D721Med (cell line): ENCODE measurements at regions not wholly inside any gene's neighbourhood (a gene's known extent, or its start where the extent isn't known, plus 50 kb on each side); places are given as distances from the start of the nearest gene placed in this dataset.

Experiments
- DNase-seq: peaks from one replicate; pipeline ENCODE4 v3.0.0; 2011; ENCODE audit warnings: low spot score; ENCODE audit not compliant: insufficient read length
- FAIRE-seq: peaks from 2 replicates; lab custom pipeline; 2011; peaks lifted over from hg19 to GRCh38; lab: Jason Lieb, UNC
- TF ChIP-seq, protein P1 (sequence below): IDR thresholded peaks from 2 replicates; pipeline ENCODE4 v1.5.1; 2012; ENCODE audit warnings: mild to moderate bottlenecking, control low read depth; ENCODE audit not compliant: insufficient read depth; ENCODE audit errors: missing control alignments

- FAIRE-seq, result no peak
- no peak for DNase-seq
- TF ChIP-seq, protein P1, sequence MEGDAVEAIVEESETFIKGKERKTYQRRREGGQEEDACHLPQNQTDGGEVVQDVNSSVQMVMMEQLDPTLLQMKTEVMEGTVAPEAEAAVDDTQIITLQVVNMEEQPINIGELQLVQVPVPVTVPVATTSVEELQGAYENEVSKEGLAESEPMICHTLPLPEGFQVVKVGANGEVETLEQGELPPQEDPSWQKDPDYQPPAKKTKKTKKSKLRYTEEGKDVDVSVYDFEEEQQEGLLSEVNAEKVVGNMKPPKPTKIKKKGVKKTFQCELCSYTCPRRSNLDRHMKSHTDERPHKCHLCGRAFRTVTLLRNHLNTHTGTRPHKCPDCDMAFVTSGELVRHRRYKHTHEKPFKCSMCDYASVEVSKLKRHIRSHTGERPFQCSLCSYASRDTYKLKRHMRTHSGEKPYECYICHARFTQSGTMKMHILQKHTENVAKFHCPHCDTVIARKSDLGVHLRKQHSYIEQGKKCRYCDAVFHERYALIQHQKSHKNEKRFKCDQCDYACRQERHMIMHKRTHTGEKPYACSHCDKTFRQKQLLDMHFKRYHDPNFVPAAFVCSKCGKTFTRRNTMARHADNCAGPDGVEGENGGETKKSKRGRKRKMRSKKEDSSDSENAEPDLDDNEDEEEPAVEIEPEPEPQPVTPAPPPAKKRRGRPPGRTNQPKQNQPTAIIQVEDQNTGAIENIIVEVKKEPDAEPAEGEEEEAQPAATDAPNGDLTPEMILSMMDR, result no peak
Measured at GRCh38 chr2:149849591-149849990, 262.0 kb upstream of the MMADHC start.

DNA sequence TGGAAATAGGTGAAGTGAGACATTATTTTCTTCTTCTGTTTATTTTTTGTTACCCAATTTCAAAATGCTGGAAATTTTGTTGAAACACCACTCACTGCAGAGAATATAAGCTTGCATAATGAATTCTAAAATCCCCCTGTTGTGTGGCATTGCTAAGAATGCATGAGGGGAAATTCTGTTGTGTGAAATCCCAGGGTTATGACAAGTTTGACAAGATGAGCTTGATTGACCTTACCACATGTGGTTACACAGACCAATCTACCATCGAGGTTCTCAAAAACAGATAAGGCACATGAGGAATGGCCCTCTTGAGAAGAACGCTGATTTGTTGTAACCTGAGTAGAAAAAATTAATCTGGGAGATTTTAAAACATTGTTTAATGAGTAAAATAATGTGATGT is 261.6 kb upstream of the MMADHC start:
- no peak for FAIRE-seq
- TF ChIP-seq, protein P1, result no peak

DNA sequence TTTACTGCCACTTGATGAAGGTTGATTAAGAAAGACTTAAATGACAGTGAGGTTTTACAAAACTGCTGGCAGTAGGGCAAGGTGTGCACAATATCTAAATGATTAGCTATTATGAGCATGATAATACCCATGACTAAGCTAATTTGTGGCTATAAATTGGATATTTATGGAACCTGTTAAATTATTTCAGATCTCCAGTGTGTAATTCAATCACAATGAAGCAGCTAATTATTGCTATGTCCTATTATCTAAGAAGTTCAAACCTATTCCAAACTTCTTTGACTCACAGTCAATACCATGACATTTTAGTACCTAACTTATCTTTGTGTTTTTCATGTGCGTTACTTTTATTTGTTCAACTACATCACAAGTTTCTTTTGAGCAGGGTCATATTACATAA is 253.8 kb upstream of the MMADHC start:
- DNase-seq (no peak), FAIRE-seq (no peak)
- TF ChIP-seq, protein P1, result no peak

More for the DNA sequence above, 261.6 kb upstream of the MMADHC start:
- no peak for DNase-seq

DNA sequence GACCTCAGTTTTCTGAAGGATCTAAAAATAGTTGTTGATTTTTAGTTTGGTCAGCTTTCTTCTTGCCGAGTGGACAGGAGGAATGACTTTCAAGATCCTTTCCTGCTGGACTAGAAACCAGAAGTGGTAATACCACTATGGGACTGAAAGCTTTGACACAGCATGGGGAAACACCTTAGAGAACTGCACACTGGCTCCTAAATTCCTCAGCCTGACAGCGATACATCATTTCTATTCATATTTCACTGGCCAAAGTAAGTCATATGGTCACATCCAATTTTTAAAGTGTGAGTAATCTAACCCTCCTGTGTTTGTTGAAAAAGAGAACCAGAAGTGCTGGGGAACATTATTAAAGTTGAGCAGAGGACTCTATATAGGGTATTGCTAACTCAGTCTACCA is 244.7 kb upstream of the MMADHC start:
- TF ChIP-seq, protein P1, result no peak
- FAIRE-seq, result no peak
- no peak for DNase-seq

GRCh38 chr2:149828520-149829210 is 241.1 kb upstream of the MMADHC start:
- no peak for DNase-seq
- TF ChIP-seq, protein P1, result no peak
- no peak for FAIRE-seq

DNA sequence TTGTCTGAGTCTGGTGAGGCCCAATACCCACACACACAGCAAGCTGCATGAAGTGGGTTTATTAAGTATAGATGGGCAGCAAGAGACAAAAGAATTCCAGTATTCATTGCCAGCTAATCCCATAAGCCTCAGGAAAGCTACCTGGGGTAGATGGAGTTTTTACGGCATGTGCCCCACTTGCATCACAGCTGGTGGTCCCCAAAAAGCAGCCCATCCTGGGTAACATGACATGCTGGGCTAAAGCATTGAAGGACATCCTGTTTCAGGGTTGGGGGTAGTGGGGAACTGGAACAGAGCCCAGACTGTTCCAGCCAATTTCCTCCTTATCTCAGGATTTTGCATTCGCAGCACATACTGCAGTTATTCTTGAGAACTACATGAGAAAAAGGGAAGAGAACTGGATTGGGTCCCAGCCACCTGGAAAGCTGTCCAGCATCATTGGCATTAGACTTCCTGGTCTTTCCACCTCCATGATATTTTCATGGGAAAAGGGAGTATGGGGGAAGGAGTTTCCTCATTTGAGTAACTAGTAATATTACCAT is 240.1 kb upstream of the MMADHC start:
- FAIRE-seq, result no peak
- TF ChIP-seq, protein P1, result no peak

GRCh38 chr2:149826471-149827125 is 239.0 kb upstream of the MMADHC start:
- no peak for DNase-seq
- TF ChIP-seq, protein P1, result no peak
- no peak for FAIRE-seq

More for the DNA sequence above, 240.1 kb upstream of the MMADHC start:
- no peak for DNase-seq
